Glomerular visceral epithelial cell (primary cell): ENCODE measurements at regions not wholly inside any gene's neighbourhood (a gene's known extent, or its start where the extent isn't known, plus 50 kb on each side); places are given as distances from the start of the nearest gene placed in this dataset.
A peak's percentile ranks its signal among the peaks of the same experiment; 100 is the strongest.

Source experiments
- DNase-seq: peaks from one replicate; pipeline ENCODE4 v3.0.0-alpha.2; 2016; ENCODE audit errors: extremely low spot score

- DNase-seq = no peak
Measured at GRCh38 chr13:111449041-111449440, 128.6 kb downstream of the TEX29 start.

- DNase-seq = no peak
Measured at GRCh38 chr13:111451402-111451801, 131.0 kb downstream of the TEX29 start.

- no peak for DNase-seq
Measured at GRCh38 chr13:111456452-111457230, 136.2 kb downstream of the TEX29 start.

- DNase-seq = no peak
Measured at GRCh38 chr13:111458001-111458531, 137.6 kb downstream of the TEX29 start.

GRCh38 chr13:111458739-111459138 lies 138.3 kb downstream of the TEX29 start:
- DNase-seq = no peak

- no peak for DNase-seq
Measured at GRCh38 chr13:111459803-111460547, 139.5 kb downstream of the TEX29 start.

- peak; percentile 39 for DNase-seq
Measured at GRCh38 chr13:111460548-111461444, 140.4 kb downstream of the TEX29 start.

GRCh38 chr13:111461445-111462149 lies 141.2 kb downstream of the TEX29 start:
- DNase-seq = no peak

GRCh38 chr13:111462221-111462764 lies 141.9 kb downstream of the TEX29 start:
- DNase-seq = no peak

GRCh38 chr13:111462944-111463343 lies 142.5 kb downstream of the TEX29 start:
- DNase-seq = no peak

GRCh38 chr13:111467111-111467890 lies 146.9 kb downstream of the TEX29 start:
- no peak for DNase-seq

GRCh38 chr13:111468037-111468959 lies 147.9 kb downstream of the TEX29 start:
- DNase-seq = no peak

GRCh38 chr13:111469450-111469849 lies 149.0 kb downstream of the TEX29 start:
- no peak for DNase-seq

GRCh38 chr13:111469916-111470506 lies 149.6 kb downstream of the TEX29 start:
- no peak for DNase-seq

GRCh38 chr13:111470933-111471332 lies 150.5 kb downstream of the TEX29 start:
- no peak for DNase-seq

- no peak for DNase-seq
Measured at GRCh38 chr13:111472083-111472482, 151.6 kb downstream of the TEX29 start.

GRCh38 chr13:111472559-111473460 lies 152.4 kb downstream of the TEX29 start:
- DNase-seq = no peak
